MCF 10A (cell line): ENCODE measurements at regions not wholly inside any gene's neighbourhood (a gene's known extent, or its start where the extent isn't known, plus 50 kb on each side); places are given as distances from the start of the nearest gene placed in this dataset.

Source experiments
- BruUV-seq: library from RNA; stranded (reverse); fragments of 400-500 nt; replicated peaks from 2 replicates; lab custom pipeline; 2021; lab: Mats Ljungman, UMichigan
- CTCF ChIA-PET: fragments of 300-600 bp; sonication (Branson Sonifier 250); formaldehyde crosslinking; extraction: SDS; loops from one replicate; lab custom pipeline; 2021; ENCODE audit warnings: antibody characterized with exemption, inconsistent platforms; lab: Yijun Ruan, JAX
- POLR2A ChIA-PET: fragments of 300-600, 350-650 bp; sonication (Branson Sonifier 250); formaldehyde crosslinking; extraction: SDS; loops from one replicate; lab custom pipeline; 2020; ENCODE audit warnings: antibody characterized with exemption, inconsistent platforms; lab: Yijun Ruan, JAX
- DNase-seq: peaks from one replicate; pipeline ENCODE4 v3.0.0-alpha.2; 2018; ENCODE audit not compliant: unreplicated experiment
- H3K27ac Mint-ChIP-seq: one replicate; pipeline ENCODE4 v1.8.0; 2022; ENCODE audit warnings: mild to moderate bottlenecking, low read depth, mixed read lengths; ENCODE audit not compliant: unreplicated experiment
- H3K27me3 Mint-ChIP-seq: one replicate; pipeline ENCODE4 v1.8.0; 2022; ENCODE audit warnings: mixed read lengths; ENCODE audit not compliant: insufficient read depth, unreplicated experiment
- H3K36me3 Mint-ChIP-seq: one replicate; pipeline ENCODE4 v1.8.0; 2022; ENCODE audit warnings: mild to moderate bottlenecking, moderate library complexity, mixed read lengths; ENCODE audit not compliant: insufficient read depth, unreplicated experiment
- H3K4me1 Mint-ChIP-seq: one replicate; pipeline ENCODE4 v1.8.0; 2022; ENCODE audit warnings: mixed read lengths; ENCODE audit not compliant: insufficient read depth, unreplicated experiment
- H3K4me3 Mint-ChIP-seq: one replicate; pipeline ENCODE4 v1.8.0; 2022; ENCODE audit warnings: mild to moderate bottlenecking, moderate library complexity, mixed read lengths; ENCODE audit not compliant: unreplicated experiment
- H3K9me3 Mint-ChIP-seq: one replicate; pipeline ENCODE4 v1.8.0; 2022; ENCODE audit warnings: mixed read lengths; ENCODE audit not compliant: unreplicated experiment
- intact Hi-C: fragments of 100-400 bp; cut with micrococcal nuclease; formaldehyde crosslinking; loops from 2 replicates; pipeline ENCODE4 v1.14.1; 2022
- TF ChIP-seq, protein P1 (sequence below): fragments of 200-600 bp; IDR thresholded peaks from one replicate; pipeline ENCODE4 v1.8.0; 2022; ENCODE audit warnings: antibody characterized with exemption, mild to moderate bottlenecking; ENCODE audit not compliant: unreplicated experiment

GRCh38 chr2:72057308-72057707 lies 90.4 kb downstream of the CYP26B1 start:
- no peaks in the 10 kb centered on the region for H3K27me3 Mint-ChIP-seq
- ChIA-PET CTCF (interaction anchor here (1.3 kb wide), 1 partner anchor 93 kb away, joined by 4 read pairs; no protein-coding TSS in a partner anchor), POLR2A (no interaction called here)
- no TSS peak for BruUV-seq
- H3K4me1 Mint-ChIP-seq = no peaks in the 10 kb centered on the region
- DNase-seq = no peak
- H3K36me3 Mint-ChIP-seq = no peaks in the 10 kb centered on the region
- no peak overlapping the region for H3K27ac Mint-ChIP-seq
- intact Hi-C loops = no loop called here
- no peak overlapping the region for H3K4me3 Mint-ChIP-seq
- H3K9me3 Mint-ChIP-seq = no peaks in the 10 kb centered on the region
- TF ChIP-seq, protein P1, sequence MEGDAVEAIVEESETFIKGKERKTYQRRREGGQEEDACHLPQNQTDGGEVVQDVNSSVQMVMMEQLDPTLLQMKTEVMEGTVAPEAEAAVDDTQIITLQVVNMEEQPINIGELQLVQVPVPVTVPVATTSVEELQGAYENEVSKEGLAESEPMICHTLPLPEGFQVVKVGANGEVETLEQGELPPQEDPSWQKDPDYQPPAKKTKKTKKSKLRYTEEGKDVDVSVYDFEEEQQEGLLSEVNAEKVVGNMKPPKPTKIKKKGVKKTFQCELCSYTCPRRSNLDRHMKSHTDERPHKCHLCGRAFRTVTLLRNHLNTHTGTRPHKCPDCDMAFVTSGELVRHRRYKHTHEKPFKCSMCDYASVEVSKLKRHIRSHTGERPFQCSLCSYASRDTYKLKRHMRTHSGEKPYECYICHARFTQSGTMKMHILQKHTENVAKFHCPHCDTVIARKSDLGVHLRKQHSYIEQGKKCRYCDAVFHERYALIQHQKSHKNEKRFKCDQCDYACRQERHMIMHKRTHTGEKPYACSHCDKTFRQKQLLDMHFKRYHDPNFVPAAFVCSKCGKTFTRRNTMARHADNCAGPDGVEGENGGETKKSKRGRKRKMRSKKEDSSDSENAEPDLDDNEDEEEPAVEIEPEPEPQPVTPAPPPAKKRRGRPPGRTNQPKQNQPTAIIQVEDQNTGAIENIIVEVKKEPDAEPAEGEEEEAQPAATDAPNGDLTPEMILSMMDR = no peak

DNA sequence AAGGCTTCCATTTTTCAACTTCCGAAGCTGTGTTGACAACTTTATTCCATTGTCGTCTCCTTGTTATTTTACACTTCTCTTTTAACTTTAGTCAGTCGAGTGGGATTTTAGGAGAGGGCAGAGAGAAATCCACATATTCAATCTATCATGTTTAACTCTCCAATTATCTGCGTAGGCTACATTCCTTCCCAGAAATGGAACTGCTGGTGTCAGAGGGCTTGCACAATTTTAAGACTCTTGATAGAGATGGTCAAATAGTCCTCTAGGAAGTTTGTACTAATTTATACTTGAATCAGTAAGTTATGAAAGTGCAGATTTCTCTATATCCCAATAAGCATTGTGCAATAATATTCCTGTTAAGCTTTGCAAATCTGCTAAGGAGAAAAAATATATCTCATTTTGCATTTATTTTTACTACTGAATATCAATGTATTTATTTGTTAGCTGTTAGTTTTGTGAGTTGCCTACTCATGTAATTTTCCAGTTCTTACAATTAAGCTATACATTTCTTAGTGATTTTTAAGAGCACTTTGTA lies 95.6 kb downstream of the CYP26B1 start:
- H3K27me3 Mint-ChIP-seq = no peaks in the 10 kb centered on the region
- CTCF ChIA-PET = interaction anchor here (0.9 to 1.7 kb wide), 2 partner anchors 12 to 40 kb away, joined by 4 to 5 read pairs; no protein-coding TSS in a partner anchor
- intact Hi-C loops = no loop called here
- H3K4me1 Mint-ChIP-seq = no peaks in the 10 kb centered on the region
- H3K9me3 Mint-ChIP-seq = peaks cover 10% of the 10 kb centered on the region
- no peaks in the 10 kb centered on the region for H3K36me3 Mint-ChIP-seq
- DNase-seq = no peak
- H3K27ac Mint-ChIP-seq = no peak overlapping the region
- TF ChIP-seq, protein P1 = no peak
- no TSS peak for BruUV-seq
- H3K4me3 Mint-ChIP-seq = no peak overlapping the region
- POLR2A ChIA-PET = interaction anchor here (0.9 kb wide), 1 partner anchor 63 kb away, joined by 3 read pairs; no protein-coding TSS in a partner anchor

DNA sequence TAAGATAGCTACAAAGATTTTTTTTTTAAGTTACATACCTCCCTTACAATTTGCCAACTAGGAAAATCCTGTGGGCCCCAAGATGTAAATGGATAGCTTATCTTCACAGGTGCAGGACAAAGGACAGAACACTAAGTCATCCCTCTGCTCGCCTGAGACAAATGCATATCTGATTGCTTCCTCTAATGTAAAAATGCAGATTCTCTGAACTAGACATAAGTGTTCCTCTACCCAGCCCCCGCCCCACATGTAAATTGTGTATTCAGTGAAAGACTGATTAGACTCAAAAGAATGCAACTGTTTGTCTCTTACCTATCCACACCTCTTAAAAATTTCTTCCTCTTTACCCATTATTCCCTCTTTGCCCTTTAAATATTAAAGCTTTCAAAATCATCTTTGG lies 96.5 kb downstream of the CYP26B1 start:
- TF ChIP-seq, protein P1 = no peak
- no peaks in the 10 kb centered on the region for H3K4me1 Mint-ChIP-seq
- no peaks in the 10 kb centered on the region for H3K36me3 Mint-ChIP-seq
- H3K4me3 Mint-ChIP-seq = no peak overlapping the region
- no peaks in the 10 kb centered on the region for H3K27me3 Mint-ChIP-seq
- ChIA-PET POLR2A (interaction anchor here (0.9 kb wide), 1 partner anchor 64 kb away, joined by 3 read pairs; no protein-coding TSS in a partner anchor), CTCF (interaction anchor here (0.9 to 1.7 kb wide), 4 partner anchors 11 to 128 kb away, joined by 3 to 5 read pairs (median 4); no protein-coding TSS in a partner anchor)
- peaks cover 18% of the 10 kb centered on the region for H3K9me3 Mint-ChIP-seq
- H3K27ac Mint-ChIP-seq = no peak overlapping the region
- no TSS peak for BruUV-seq
- intact Hi-C loops = no loop called here
- no peak for DNase-seq

DNA sequence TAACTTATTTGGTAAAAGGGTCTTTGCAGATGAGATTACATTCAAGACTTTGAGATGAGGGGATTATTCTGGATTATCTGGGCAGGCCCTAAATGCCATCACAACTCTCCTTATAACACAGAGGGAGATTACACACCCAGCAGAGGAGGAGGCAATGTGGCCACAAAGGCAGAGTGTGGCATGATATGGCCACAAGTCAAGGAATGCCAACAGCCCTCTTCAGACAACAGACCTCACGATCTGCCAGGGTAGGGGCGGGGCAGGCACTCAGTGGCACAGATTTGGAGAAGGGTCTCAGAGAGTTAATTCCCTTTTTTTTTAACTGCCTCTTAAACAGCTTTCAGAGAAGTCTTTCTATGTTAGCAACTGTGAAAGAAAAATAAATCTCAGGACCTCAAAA lies 96.9 kb downstream of the CYP26B1 start:
- no peaks in the 10 kb centered on the region for H3K27me3 Mint-ChIP-seq
- ChIA-PET CTCF (interaction anchor here (0.9 to 1.7 kb wide), 3 partner anchors 11 to 127 kb away, joined by 3 to 5 read pairs (median 3); no protein-coding TSS in a partner anchor), POLR2A (interaction anchor here (0.7 to 0.9 kb wide), 2 partner anchors 12 to 65 kb away, joined by 3 read pairs; no protein-coding TSS in a partner anchor)
- intact Hi-C loops = no loop called here
- BruUV-seq = no TSS peak
- no peaks in the 10 kb centered on the region for H3K36me3 Mint-ChIP-seq
- no peaks in the 10 kb centered on the region for H3K4me1 Mint-ChIP-seq
- H3K4me3 Mint-ChIP-seq = no peak overlapping the region
- TF ChIP-seq, protein P1 = no peak
- DNase-seq = no peak
- peaks cover 19% of the 10 kb centered on the region for H3K9me3 Mint-ChIP-seq
- no peak overlapping the region for H3K27ac Mint-ChIP-seq
